ENCODE measurements at regions not wholly inside any gene's neighbourhood (a gene's known extent, or its start where the extent isn't known, plus 50 kb on each side); places are given as distances from the start of the nearest gene placed in this dataset.

GRCh38 chr12:24246376-24246775 is 296.9 kb upstream of the SOX5 start:
- TF ChIP-seq SIN3A (IDR thresholded peaks at IDR 0.05; ENCODE audit: borderline replicate concordance, insufficient read depth, low read depth, low read length), result no peak
- TF ChIP-seq REST (IDR thresholded peaks at IDR 0.05; ENCODE audit: insufficient read depth in 1 of 2, low read depth in 2 of 2, low read length in 1 of 2), result no peak
- no peak for TF ChIP-seq CTCF (IDR thresholded peaks at IDR 0.05)
- TF ChIP-seq POLR2AphosphoS5 (IDR thresholded peaks at IDR 0.05; ENCODE audit: low read depth, low read length), result no peak
- TF ChIP-seq TCF7L2 (IDR thresholded peaks at IDR 0.05; ENCODE audit: low read depth, low read length), result no peak
- H3K4me1 ChIP-seq (ENCODE audit: control insufficient read depth, insufficient read depth, low read length), result no peaks in the 10 kb centered on the region
- DNase-seq (ENCODE audit: low read depth, low spot score) (no peak), ATAC-seq (no peak)
- intact Hi-C loops (cut with micrococcal nuclease; ENCODE audit: unreplicated experiment), result no loop called here
- no peaks in the 10 kb centered on the region for H3K36me3 ChIP-seq (ENCODE audit: control insufficient read depth, insufficient read depth, low read length)
- no peaks in the 10 kb centered on the region for H3K9me3 ChIP-seq (ENCODE audit: control insufficient read depth, insufficient read depth, low read depth, low read length)
- H3K27ac ChIP-seq (ENCODE audit: low read length), result no peak overlapping the region
- H3K27me3 ChIP-seq (ENCODE audit: control insufficient read depth, insufficient read depth, low read length), result no peaks in the 10 kb centered on the region
- BruUV-seq (replicated peaks), result no TSS peak
- H3K4me3 ChIP-seq (ENCODE audit: low read depth in 2 of 2, low read length in 2 of 2), result no peak overlapping the region
- POLR2A ChIA-PET, result no interaction called here
- CTCF ChIA-PET, result no interaction called here
- in situ Hi-C loops (cut with HindIII; ENCODE audit: low pct_unique_long_range_greater_than_20kb, low sequenced_read_pairs), result no loop called here

- H3K4me3 ChIP-seq (ENCODE audit: low read depth in 2 of 2, low read length in 2 of 2), result no peak overlapping the region
- no peak for DNase-seq (ENCODE audit: low read depth, low spot score)
- no peaks in the 10 kb centered on the region for H3K4me1 ChIP-seq (ENCODE audit: control insufficient read depth, insufficient read depth, low read length)
- H3K9me3 ChIP-seq (ENCODE audit: control insufficient read depth, insufficient read depth, low read depth, low read length), result no peaks in the 10 kb centered on the region
- in situ Hi-C loops (cut with HindIII; ENCODE audit: low pct_unique_long_range_greater_than_20kb, low sequenced_read_pairs) (no loop called here), intact Hi-C loops (cut with micrococcal nuclease; ENCODE audit: unreplicated experiment) (no loop called here)
- H3K27me3 ChIP-seq (ENCODE audit: control insufficient read depth, insufficient read depth, low read length), result no peaks in the 10 kb centered on the region
- ATAC-seq, result no peak
- no peak overlapping the region for H3K27ac ChIP-seq (ENCODE audit: low read length)
- CTCF ChIA-PET, result no interaction called here
- POLR2A ChIA-PET, result no interaction called here
- BruUV-seq (replicated peaks), result no TSS peak
- no peak for TF ChIP-seq SIN3A (IDR thresholded peaks at IDR 0.05; ENCODE audit: borderline replicate concordance, insufficient read depth, low read depth, low read length)
- no peak for TF ChIP-seq CTCF (IDR thresholded peaks at IDR 0.05)
- no peak for TF ChIP-seq POLR2AphosphoS5 (IDR thresholded peaks at IDR 0.05; ENCODE audit: low read depth, low read length)
- no peak for TF ChIP-seq TCF7L2 (IDR thresholded peaks at IDR 0.05; ENCODE audit: low read depth, low read length)
- TF ChIP-seq REST (IDR thresholded peaks at IDR 0.05; ENCODE audit: insufficient read depth in 1 of 2, low read depth in 2 of 2, low read length in 1 of 2), result no peak
- H3K36me3 ChIP-seq (ENCODE audit: control insufficient read depth, insufficient read depth, low read length), result no peaks in the 10 kb centered on the region
Observed at GRCh38 chr12:24244801-24245200, 295.3 kb upstream of the SOX5 start.

Data from Panc1 (cell line).